ENCODE measurements at regions not wholly inside any gene's neighbourhood (a gene's known extent, or its start where the extent isn't known, plus 50 kb on each side); places are given as distances from the start of the nearest gene placed in this dataset.

- no peak for TF ChIP-seq CTCF (IDR thresholded peaks at IDR 0.05)
- DNase-seq (ENCODE audit: low spot score) (no peak), ATAC-seq (ENCODE audit: low FRiP score) (peak; percentile 31)
Measured at GRCh38 chr11:110526323-110526722, 96.6 kb downstream of the FDX1 start.

All from omental fat pad (tissue), 3 donors.